PFSK-1 (cell line): ENCODE measurements at regions not wholly inside any gene's neighbourhood (a gene's known extent, or its start where the extent isn't known, plus 50 kb on each side); places are given as distances from the start of the nearest gene placed in this dataset.

Source experiments
- FOXP2 ChIP-seq: optimal IDR thresholded peaks from 2 replicates; pipeline ENCODE3; 2011; ENCODE audit warnings: borderline replicate concordance, control low read depth, inconsistent platforms; ENCODE audit not compliant: insufficient read depth; ENCODE audit errors: extremely low read length, extremely low read depth
- POLR2AphosphoS5 ChIP-seq: IDR thresholded peaks from 2 replicates; pipeline ENCODE4 v1.6.1; 2012; ENCODE audit warnings: low read depth, mild to moderate bottlenecking, control low read depth, low read length, moderate library complexity
- REST ChIP-seq, 2 experiments: IDR thresholded peaks; 2 replicates each; pipeline versions ENCODE4 v1.6.1 to v1.8.0; 2011 to 2012; ENCODE audit warnings: low read depth in 2 of 2, low read length in 2 of 2, control low read depth in 1 of 2, inconsistent platforms in 1 of 2, mild to moderate bottlenecking in 1 of 2, moderate library complexity in 1 of 2; ENCODE audit not compliant: insufficient read depth in 1 of 2
- SIN3A ChIP-seq: IDR thresholded peaks from 2 replicates; pipeline ENCODE4 v1.6.1; 2012; ENCODE audit warnings: mild to moderate bottlenecking, low read length, moderate library complexity, borderline replicate concordance; ENCODE audit not compliant: insufficient read depth
- TAF1 ChIP-seq: IDR thresholded peaks from 2 replicates; pipeline ENCODE4 v1.6.1; 2012; ENCODE audit warnings: low read length, control low read depth, borderline replicate concordance; ENCODE audit not compliant: insufficient read depth

- TF ChIP-seq POLR2AphosphoS5 (no peak), REST (IDR thresholded peaks at IDR 0.05; ENCODE audit: insufficient read depth in 1 of 2, low read depth in 2 of 2, low read length in 2 of 2) (no peak), SIN3A (no peak), TAF1 (no peak), FOXP2 (no peak)
Measured at GRCh38 chr4:79182209-79182608, 143.7 kb downstream of the NAA11 start.
